ENCODE measurements at regions not wholly inside any gene's neighbourhood (a gene's known extent, or its start where the extent isn't known, plus 50 kb on each side); places are given as distances from the start of the nearest gene placed in this dataset.

- TF ChIP-seq PHF20 (CRISPR knock-in tag; IDR thresholded peaks at IDR 0.05): no peak
- no peak for TF ChIP-seq HNRNPL (IDR thresholded peaks at IDR 0.05; ENCODE audit: low read depth, low read length)
- TF ChIP-seq ZNF768 (CRISPR knock-in tag; IDR thresholded peaks at IDR 0.05): no peak
- no peak for TF ChIP-seq HIC2 (CRISPR knock-in tag; IDR thresholded peaks at IDR 0.05; ENCODE audit: low read depth)
- no peak for TF ChIP-seq GFI1 (CRISPR knock-in tag; IDR thresholded peaks at IDR 0.05; ENCODE audit: borderline replicate concordance)
These were observed 791.5 kb downstream of the TFAP2A start (continued) for GRCh38 chr6:9623228-9623832.

GRCh38 chr6:9621276-9621675 lies 793.6 kb downstream of the TFAP2A start:
- POLR2A ChIA-PET: no interaction called here
- BruUV-seq (replicated peaks): no TSS peak
- Histone ChIP-seq H3K9me3 (ENCODE audit: low read length) (peaks cover 63% of the 10 kb centered on the region), H3K9ac (ENCODE audit: insufficient read depth, low read depth, low read length) (no peak overlapping the region), H2AFZ (ENCODE audit: low read length) (no peak overlapping the region), H4K20me1 (ENCODE audit: insufficient read depth, low read length) (no peaks in the 10 kb centered on the region), H3K4me3 (replicated peaks in 1 of 3; ENCODE audit: insufficient read depth in 1 of 3, low read depth in 2 of 3, low read length in 3 of 3) (no peak overlapping the region), H3K36me3 (replicated peaks in 1 of 2; ENCODE audit: control insufficient read depth in 1 of 2, insufficient read depth in 2 of 2, low read length in 2 of 2) (no peaks in the 10 kb centered on the region), H3K79me2 (ENCODE audit: insufficient read depth, low read length) (no peaks in the 10 kb centered on the region), H3K27me3 (ENCODE audit: control insufficient read depth in 1 of 2, insufficient read depth in 2 of 2, low read length in 2 of 2) (no peaks in the 10 kb centered on the region), H3K4me1 (ENCODE audit: insufficient read depth, low read length) (no peaks in the 10 kb centered on the region), H3K27ac (ENCODE audit: extremely low read length, insufficient read depth, low read length) (no peak overlapping the region), H3K4me2 (ENCODE audit: low read depth, low read length) (no peak overlapping the region)
- ATAC-seq (no peak), FAIRE-seq (no peak), DNase-seq (ENCODE audit: low spot score) (no peak)
- under 1% methylated on average over 3 of the region's 3 CpGs for WGBS (ENCODE audit: low lambda C conversion rate)
- in situ Hi-C loops (cut with HindIII; ENCODE audit: extremely low pct_ligation_motif_present, low pct_unique_long_range_greater_than_20kb): no loop called here
- CTCF ChIA-PET (ENCODE audit: low intra/inter-chr PET ratio, low total read pairs): no interaction called here
- intact Hi-C loops (cut with micrococcal nuclease; ENCODE audit: unreplicated experiment): no loop called here
- no peak for TF ChIP-seq ZNF329 (CRISPR knock-in tag; IDR thresholded peaks at IDR 0.05; ENCODE audit: low read depth)
- no peak for TF ChIP-seq RBFOX2 (IDR thresholded peaks at IDR 0.05; ENCODE audit: low read depth, low read length)
- TF ChIP-seq ZNF513 (CRISPR knock-in tag; conservative IDR thresholded peaks at IDR 0.05): no peak
- TF ChIP-seq USF2 (IDR thresholded peaks at IDR 0.05; ENCODE audit: low read depth, low read length): no peak
- TF ChIP-seq USF2 (CRISPR knock-in tag; IDR thresholded peaks at IDR 0.05; ENCODE audit: borderline replicate concordance): no peak
- no peak for TF ChIP-seq ZBTB46 (CRISPR knock-in tag; IDR thresholded peaks at IDR 0.05; ENCODE audit: borderline replicate concordance)
- no peak for TF ChIP-seq ELF3 (CRISPR knock-in tag; IDR thresholded peaks at IDR 0.05)
- no peak for TF ChIP-seq HES4 (CRISPR knock-in tag; IDR thresholded peaks at IDR 0.05; ENCODE audit: borderline replicate concordance)
- TF ChIP-seq ZNF205 (CRISPR knock-in tag; IDR thresholded peaks at IDR 0.05): no peak
- TF ChIP-seq ZNF33A (CRISPR knock-in tag; IDR thresholded peaks at IDR 0.05; ENCODE audit: borderline replicate concordance): no peak
- no peak for TF ChIP-seq TCF7L2 (IDR thresholded peaks at IDR 0.05; ENCODE audit: low read depth, low read length)
- no peak for TF ChIP-seq ZNF768 (CRISPR knock-in tag; IDR thresholded peaks at IDR 0.05)

All from HepG2 (cell line).